ENCODE measurements at regions not wholly inside any gene's neighbourhood (a gene's known extent, or its start where the extent isn't known, plus 50 kb on each side); places are given as distances from the start of the nearest gene placed in this dataset.
"Not testable (repeated sequence)": the region's sequence is repeated elsewhere in the genome, so short reads cannot be mapped to it uniquely, and the experiment has no call there.

GRCh38 chr16:60404401-60404800 is 1631.8 kb downstream of the CDH8 start:
- no peaks in the 10 kb centered on the region for H3K9me3 ChIP-seq (ENCODE audit: control insufficient read depth in 4 of 4, low read length in 3 of 4)
- DNase-seq (ENCODE audit: low spot score) = no peak
- 76% methylated on average over 3 of the region's 3 CpGs for WGBS
- H3K4me1 ChIP-seq (ENCODE audit: control insufficient read depth in 4 of 4, insufficient read depth in 4 of 4, low read length in 3 of 4) = no peaks in the 10 kb centered on the region
- no peak overlapping the region for H3K4me3 ChIP-seq (ENCODE audit: low read depth in 1 of 3, low read length in 3 of 3)
- TF ChIP-seq GABPA (IDR thresholded peaks at IDR 0.05 in 1 of 2, conservative IDR thresholded peaks at IDR 0.05 in 1 of 2) (no peak), NR2F2 (IDR thresholded peaks at IDR 0.05) (no peak), ATF3 (IDR thresholded peaks at IDR 0.05) (no peak), YY1 (IDR thresholded peaks at IDR 0.05) (no peak)
- TF ChIP-seq, protein P1, sequence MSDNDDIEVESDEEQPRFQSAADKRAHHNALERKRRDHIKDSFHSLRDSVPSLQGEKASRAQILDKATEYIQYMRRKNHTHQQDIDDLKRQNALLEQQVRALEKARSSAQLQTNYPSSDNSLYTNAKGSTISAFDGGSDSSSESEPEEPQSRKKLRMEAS (IDR thresholded peaks at IDR 0.05) = no peak
- H3K27me3 ChIP-seq (ENCODE audit: control insufficient read depth in 4 of 4, insufficient read depth in 4 of 4, low read length in 3 of 4) = no peaks in the 10 kb centered on the region
- no peak overlapping the region for H3K27ac ChIP-seq (ENCODE audit: low read depth in 1 of 2, low read length in 2 of 2)
- H3K9ac ChIP-seq (ENCODE audit: low read depth in 1 of 2, low read length in 2 of 2) = no peak overlapping the region
- H3K36me3 ChIP-seq (ENCODE audit: control insufficient read depth in 4 of 4, insufficient read depth in 3 of 4, low read depth in 1 of 4, low read length in 3 of 4) = no peaks in the 10 kb centered on the region

- WGBS = 79% methylated on average over 9 of the region's 9 CpGs
- H3K9me3 ChIP-seq (ENCODE audit: control insufficient read depth in 4 of 4, low read length in 3 of 4); H3K36me3 ChIP-seq (ENCODE audit: control insufficient read depth in 4 of 4, insufficient read depth in 3 of 4, low read depth in 1 of 4, low read length in 3 of 4): not testable (repeated sequence)
These were observed 1633.3 kb downstream of the CDH8 start for GRCh38 chr16:60402941-60403340.

DNA sequence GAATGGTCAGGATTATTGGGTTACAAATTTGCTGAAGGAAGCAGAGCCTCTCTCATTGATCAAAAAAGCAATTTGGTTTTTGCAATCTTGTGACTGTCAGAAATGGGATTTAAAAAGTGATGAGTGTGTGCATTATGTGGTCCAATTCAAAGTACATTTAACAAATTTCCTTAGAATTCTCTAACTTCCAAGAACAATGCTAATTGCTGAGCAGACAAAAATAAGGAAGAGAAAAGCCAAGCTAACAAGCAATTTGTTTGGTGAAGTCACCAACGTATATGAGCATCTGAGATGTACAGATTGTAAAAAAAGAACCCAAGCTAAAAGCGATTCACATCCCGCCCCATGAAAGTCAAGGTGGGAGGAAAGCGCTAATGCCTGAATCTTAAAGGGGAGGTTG is 1643.9 kb downstream of the CDH8 start:
- TF ChIP-seq ZBTB33 (IDR thresholded peaks at IDR 0.05) (no peak), RAD21 (IDR thresholded peaks at IDR 0.05) (no peak), FOXA1 (IDR thresholded peaks at IDR 0.05) (no peak), SP1 (IDR thresholded peaks at IDR 0.05) (no peak)
- Histone ChIP-seq H3K4me3 (ENCODE audit: low read depth in 1 of 3, low read length in 3 of 3) (no peak overlapping the region), H3K27ac (ENCODE audit: low read depth in 1 of 2, low read length in 2 of 2) (no peak overlapping the region), H3K9ac (ENCODE audit: low read depth in 1 of 2, low read length in 2 of 2) (no peak overlapping the region), H3K27me3 (ENCODE audit: control insufficient read depth in 4 of 4, insufficient read depth in 4 of 4, low read length in 3 of 4) (no peaks in the 10 kb centered on the region), H3K36me3 (ENCODE audit: control insufficient read depth in 4 of 4, insufficient read depth in 3 of 4, low read depth in 1 of 4, low read length in 3 of 4) (no peaks in the 10 kb centered on the region), H3K9me3 (ENCODE audit: control insufficient read depth in 4 of 4, low read length in 3 of 4) (no peaks in the 10 kb centered on the region), H3K4me1 (ENCODE audit: control insufficient read depth in 4 of 4, insufficient read depth in 4 of 4, low read length in 3 of 4) (no peaks in the 10 kb centered on the region)
- 83% methylated on average over 4 of the region's 4 CpGs for WGBS
- DNase-seq (ENCODE audit: low spot score) = no peak

More at GRCh38 chr16:60402941-60403340, 1633.3 kb downstream of the CDH8 start:
- not testable (repeated sequence) for H3K9ac ChIP-seq (ENCODE audit: low read depth in 1 of 2, low read length in 2 of 2); DNase-seq (ENCODE audit: low spot score); H3K27me3 ChIP-seq (ENCODE audit: control insufficient read depth in 4 of 4, insufficient read depth in 4 of 4, low read length in 3 of 4); H3K27ac ChIP-seq (ENCODE audit: low read depth in 1 of 2, low read length in 2 of 2); H3K4me3 ChIP-seq (ENCODE audit: low read depth in 1 of 3, low read length in 3 of 3); H3K4me1 ChIP-seq (ENCODE audit: control insufficient read depth in 4 of 4, insufficient read depth in 4 of 4, low read length in 3 of 4)

DNA sequence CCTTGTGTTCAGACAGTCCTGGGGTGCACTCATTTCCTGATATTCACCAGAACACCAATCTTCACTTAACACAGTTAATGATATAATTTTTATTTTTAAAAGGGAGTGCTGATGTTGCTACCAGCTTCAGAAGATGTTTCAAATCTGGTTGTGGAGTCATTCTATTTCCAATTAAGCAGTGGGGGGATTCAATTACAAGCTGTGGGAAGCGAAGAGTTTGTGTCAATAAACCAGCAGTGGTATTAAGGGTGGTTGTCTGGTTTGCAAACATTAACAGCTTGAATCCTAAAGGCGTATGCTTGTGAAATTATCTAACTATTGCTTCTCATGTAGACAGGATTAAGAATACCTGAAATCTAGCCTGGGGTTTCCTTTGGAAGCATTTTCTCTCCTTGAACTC is 1637.5 kb upstream of the GOT2 start:
- H3K4me1 ChIP-seq (ENCODE audit: control insufficient read depth in 4 of 4, insufficient read depth in 4 of 4, low read length in 3 of 4) = no peaks in the 10 kb centered on the region
- 40% methylated on average over 2 of the region's 2 CpGs for WGBS
- H3K9ac ChIP-seq (ENCODE audit: low read depth in 1 of 2, low read length in 2 of 2) = no peak overlapping the region
- no peaks in the 10 kb centered on the region for H3K9me3 ChIP-seq (ENCODE audit: control insufficient read depth in 4 of 4, low read length in 3 of 4)
- no peak overlapping the region for H3K4me3 ChIP-seq (ENCODE audit: low read depth in 1 of 3, low read length in 3 of 3)
- H3K27me3 ChIP-seq (ENCODE audit: control insufficient read depth in 4 of 4, insufficient read depth in 4 of 4, low read length in 3 of 4) = peaks cover 0 to 2% (median 0%) of the 10 kb centered on the region in 4 donors
- H3K36me3 ChIP-seq (ENCODE audit: control insufficient read depth in 4 of 4, insufficient read depth in 3 of 4, low read depth in 1 of 4, low read length in 3 of 4) = no peaks in the 10 kb centered on the region
- no peak for DNase-seq (ENCODE audit: low spot score)
- H3K27ac ChIP-seq (ENCODE audit: low read depth in 1 of 2, low read length in 2 of 2) = no peak overlapping the region
- TF ChIP-seq, protein P1 (IDR thresholded peaks at IDR 0.05) = no peak
- no peak for TF ChIP-seq JUND (IDR thresholded peaks at IDR 0.05)
- TF ChIP-seq ZBTB33 (IDR thresholded peaks at IDR 0.05) = no peak
- no peak for TF ChIP-seq NR2F2 (IDR thresholded peaks at IDR 0.05)
- no peak for TF ChIP-seq CTCF (IDR thresholded peaks at IDR 0.05; ENCODE audit: low read depth, low read length, missing input control)
- TF ChIP-seq REST (IDR thresholded peaks at IDR 0.05) = no peak
- no peak for TF ChIP-seq YY1 (IDR thresholded peaks at IDR 0.05)
- no peak for TF ChIP-seq ATF3 (IDR thresholded peaks at IDR 0.05)

All from liver (tissue), 8 donors.